ENCODE measurements at regions not wholly inside any gene's neighbourhood (a gene's known extent, or its start where the extent isn't known, plus 50 kb on each side); places are given as distances from the start of the nearest gene placed in this dataset.
A peak's percentile ranks its signal among the peaks of the same experiment; 100 is the strongest.

GRCh38 chr20:62555642-62556420, 80.0 kb upstream of the GATA5 start:
- Histone ChIP-seq H3K27me3 (peaks cover 0 to 91% (median 65%) of the 10 kb centered on the region in 3 donors), H3K4me1 (peaks cover 7 to 59% (median 34%) of the 10 kb centered on the region in 4 donors), H3K36me3 (no peaks in the 10 kb centered on the region), H3K9me3 (no peaks in the 10 kb centered on the region), H3K4me3 (no peak overlapping the region), H3K27ac (peak overlapping the region in 2 of 5 donors; percentile 46 to 87)
- intact Hi-C loops (cut with DNase I; ENCODE audit: low total_unique reads), result no loop called here
- TF ChIP-seq CTCF (IDR thresholded peaks at IDR 0.05) (no peak), EP300 (IDR thresholded peaks at IDR 0.05) (no peak), POLR2AphosphoS5 (IDR thresholded peaks at IDR 0.05) (no peak), POLR2A (IDR thresholded peaks at IDR 0.05) (no peak)
- WGBS, 5 donors, result 63 to 70% (median 67%) methylated on average over 28 to 29 of the region's 29 CpGs
- no peak for DNase-seq

GRCh38 chr20:62557462-62557861, 81.7 kb upstream of the GATA5 start:
- no peak for TF ChIP-seq EP300 (IDR thresholded peaks at IDR 0.05)
- no peak for TF ChIP-seq POLR2AphosphoS5 (IDR thresholded peaks at IDR 0.05)
- WGBS, 5 donors, result 34 to 70% (median 40%) methylated on average over 7 to 14 of the region's 14 CpGs
- intact Hi-C loops (cut with DNase I; ENCODE audit: low total_unique reads), result no loop called here
- peak in 1 of 2 donors; percentile 50 for DNase-seq
- no peaks in the 10 kb centered on the region for H3K9me3 ChIP-seq
- no peak overlapping the region for H3K27ac ChIP-seq
- no peaks in the 10 kb centered on the region for H3K36me3 ChIP-seq
- no peak overlapping the region for H3K4me3 ChIP-seq
- H3K27me3 ChIP-seq, result peaks cover 0 to 91% (median 57%) of the 10 kb centered on the region in 3 donors
- H3K4me1 ChIP-seq, result peaks cover 0 to 54% (median 22%) of the 10 kb centered on the region in 4 donors

- H3K27ac ChIP-seq, result no peak overlapping the region
- peaks cover 0 to 52% (median 21%) of the 10 kb centered on the region in 4 donors for H3K4me1 ChIP-seq
- 63 to 92% (median 68%) methylated on average over 2 to 14 of the region's 14 CpGs for WGBS, 5 donors
- DNase-seq, result no peak
- no peaks in the 10 kb centered on the region for H3K36me3 ChIP-seq
- no peak overlapping the region for H3K4me3 ChIP-seq
- no peak for TF ChIP-seq CTCF (IDR thresholded peaks at IDR 0.05)
- no peak for TF ChIP-seq POLR2A (IDR thresholded peaks at IDR 0.05)
- TF ChIP-seq POLR2AphosphoS5 (IDR thresholded peaks at IDR 0.05), result no peak
- no peak for TF ChIP-seq EP300 (IDR thresholded peaks at IDR 0.05)
- intact Hi-C loops (cut with DNase I; ENCODE audit: low total_unique reads), result no loop called here
- no peaks in the 10 kb centered on the region for H3K9me3 ChIP-seq
- peaks cover 0 to 91% (median 56%) of the 10 kb centered on the region in 3 donors for H3K27me3 ChIP-seq
Observed at GRCh38 chr20:62557999-62558408, 82.2 kb upstream of the GATA5 start.

- Histone ChIP-seq H3K4me1 (peaks cover 0 to 44% (median 19%) of the 10 kb centered on the region in 4 donors), H3K27me3 (peaks cover 0 to 91% (median 49%) of the 10 kb centered on the region in 3 donors), H3K9me3 (no peaks in the 10 kb centered on the region), H3K4me3 (no peak overlapping the region), H3K36me3 (no peaks in the 10 kb centered on the region), H3K27ac (no peak overlapping the region)
- no peak for TF ChIP-seq EP300 (IDR thresholded peaks at IDR 0.05)
- TF ChIP-seq POLR2A (IDR thresholded peaks at IDR 0.05), result no peak
- no peak for TF ChIP-seq POLR2AphosphoS5 (IDR thresholded peaks at IDR 0.05)
- no peak for TF ChIP-seq CTCF (IDR thresholded peaks at IDR 0.05)
- 56 to 74% (median 60%) methylated on average over 7 to 17 of the region's 17 CpGs for WGBS, 5 donors
- intact Hi-C loops (cut with DNase I; ENCODE audit: low total_unique reads), result no loop called here
- no peak for DNase-seq
Observed at GRCh38 chr20:62558779-62559178, 83.0 kb upstream of the GATA5 start.

- Histone ChIP-seq H3K9me3 (no peaks in the 10 kb centered on the region), H3K27me3 (peaks cover 0 to 81% (median 38%) of the 10 kb centered on the region in 3 donors), H3K36me3 (no peaks in the 10 kb centered on the region), H3K4me1 (peaks cover 0 to 31% (median 12%) of the 10 kb centered on the region in 4 donors), H3K4me3 (no peak overlapping the region), H3K27ac (no peak overlapping the region)
- DNase-seq, result no peak
- 50 to 55% (median 52%) methylated on average over 6 of the region's 6 CpGs for WGBS, 5 donors
- intact Hi-C loops (cut with DNase I; ENCODE audit: low total_unique reads), result no loop called here
- TF ChIP-seq EP300 (IDR thresholded peaks at IDR 0.05), result no peak
- no peak for TF ChIP-seq POLR2AphosphoS5 (IDR thresholded peaks at IDR 0.05)
- no peak for TF ChIP-seq POLR2A (IDR thresholded peaks at IDR 0.05)
- TF ChIP-seq CTCF (IDR thresholded peaks at IDR 0.05), result no peak
Observed at GRCh38 chr20:62560162-62560561, 82.1 kb upstream of the SLCO4A1 start.

Measured in stomach (tissue), 8 donors.